ENCODE measurements at regions not wholly inside any gene's neighbourhood (a gene's known extent, or its start where the extent isn't known, plus 50 kb on each side); places are given as distances from the start of the nearest gene placed in this dataset.

DNA sequence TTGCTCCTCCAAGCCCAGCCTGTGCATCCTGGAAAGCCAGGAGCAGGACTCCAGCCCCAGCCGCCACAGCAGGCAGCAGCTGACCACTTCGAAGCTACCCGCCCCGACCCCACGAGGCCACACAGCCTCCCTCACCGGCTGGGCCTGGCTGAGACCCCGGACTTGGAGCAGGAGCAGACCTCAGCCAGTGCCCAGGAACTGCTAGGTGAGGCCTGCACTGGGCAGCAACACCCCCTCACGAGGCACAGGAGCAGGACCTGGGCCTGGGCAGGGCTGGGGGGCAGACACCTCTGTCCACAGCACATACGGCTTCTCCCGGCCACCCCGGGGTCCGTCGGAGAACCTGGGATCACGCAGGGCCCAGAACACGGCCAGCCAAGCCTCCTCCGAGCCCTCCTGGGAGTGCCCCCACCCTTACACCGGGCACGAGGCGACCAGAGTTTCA lies 137.4 kb upstream of the C14orf180 start:
- no peak for TF ChIP-seq EZH2 (IDR thresholded peaks at IDR 0.05; ENCODE audit: low read length)
- TF ChIP-seq, protein P1, sequence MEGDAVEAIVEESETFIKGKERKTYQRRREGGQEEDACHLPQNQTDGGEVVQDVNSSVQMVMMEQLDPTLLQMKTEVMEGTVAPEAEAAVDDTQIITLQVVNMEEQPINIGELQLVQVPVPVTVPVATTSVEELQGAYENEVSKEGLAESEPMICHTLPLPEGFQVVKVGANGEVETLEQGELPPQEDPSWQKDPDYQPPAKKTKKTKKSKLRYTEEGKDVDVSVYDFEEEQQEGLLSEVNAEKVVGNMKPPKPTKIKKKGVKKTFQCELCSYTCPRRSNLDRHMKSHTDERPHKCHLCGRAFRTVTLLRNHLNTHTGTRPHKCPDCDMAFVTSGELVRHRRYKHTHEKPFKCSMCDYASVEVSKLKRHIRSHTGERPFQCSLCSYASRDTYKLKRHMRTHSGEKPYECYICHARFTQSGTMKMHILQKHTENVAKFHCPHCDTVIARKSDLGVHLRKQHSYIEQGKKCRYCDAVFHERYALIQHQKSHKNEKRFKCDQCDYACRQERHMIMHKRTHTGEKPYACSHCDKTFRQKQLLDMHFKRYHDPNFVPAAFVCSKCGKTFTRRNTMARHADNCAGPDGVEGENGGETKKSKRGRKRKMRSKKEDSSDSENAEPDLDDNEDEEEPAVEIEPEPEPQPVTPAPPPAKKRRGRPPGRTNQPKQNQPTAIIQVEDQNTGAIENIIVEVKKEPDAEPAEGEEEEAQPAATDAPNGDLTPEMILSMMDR (optimal IDR thresholded peaks at IDR 0.05 in 1 of 3, IDR thresholded peaks at IDR 0.05 in 1 of 3, conservative IDR thresholded peaks at IDR 0.05 in 1 of 3; ENCODE audit: extremely low read depth in 1 of 3, insufficient read depth in 2 of 3, low read length in 3 of 3), result no peak
